ENCODE measurements at regions not wholly inside any gene's neighbourhood (a gene's known extent, or its start where the extent isn't known, plus 50 kb on each side); places are given as distances from the start of the nearest gene placed in this dataset.
A peak's percentile ranks its signal among the peaks of the same experiment; 100 is the strongest.

DNA sequence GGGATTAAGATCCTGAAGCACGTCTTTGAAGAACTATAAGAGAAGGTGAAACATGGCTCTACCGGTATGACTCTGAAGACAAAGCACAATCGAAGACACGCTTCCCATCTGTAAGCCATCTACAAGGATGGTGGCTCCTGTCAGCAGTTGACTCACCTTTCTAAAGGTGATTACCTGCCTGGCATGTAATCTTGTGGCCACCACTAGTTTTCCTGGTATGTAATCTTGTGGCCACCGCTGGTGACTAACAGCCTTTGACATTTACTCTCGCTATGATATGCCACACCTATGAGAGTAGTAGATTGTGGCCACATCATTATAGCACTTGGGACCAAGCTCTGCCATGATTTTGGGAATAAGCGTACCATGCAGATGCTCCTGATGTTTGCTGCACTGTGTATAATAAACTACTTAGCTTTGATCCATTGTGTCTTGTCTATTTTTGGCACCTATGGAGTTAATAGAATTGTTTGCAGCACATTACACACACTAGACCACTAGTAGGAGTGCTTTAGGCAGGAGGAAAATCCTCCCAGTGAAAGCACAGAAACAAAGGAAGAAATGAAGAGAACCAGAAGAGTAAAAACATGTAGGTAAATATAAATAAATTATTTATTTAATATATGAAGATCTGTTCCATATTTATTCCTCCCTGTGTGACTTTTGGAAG is 59.8 kb downstream of the VAX1 start:
- FAIRE-seq: peak; percentile 74
- DNase-seq (ENCODE audit: low spot score): no peak

DNA sequence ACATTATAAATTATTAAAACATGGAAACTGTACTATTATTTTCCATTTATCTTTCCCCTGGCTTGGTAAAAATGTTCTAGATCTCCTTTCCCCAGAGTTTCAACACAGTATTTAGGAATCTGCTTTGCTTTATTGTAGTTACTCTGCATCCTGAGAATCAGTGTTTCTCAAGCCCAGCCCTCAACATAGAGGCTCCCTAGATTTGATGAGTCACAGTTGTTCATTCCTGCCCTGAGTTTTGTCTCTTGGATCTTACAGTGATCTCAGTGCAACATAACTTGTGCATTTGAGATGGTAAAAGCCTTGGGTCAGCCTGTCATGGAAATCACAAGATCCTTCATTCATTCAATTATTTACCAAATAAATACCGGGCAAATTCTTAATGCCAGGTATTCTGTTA is 63.0 kb downstream of the VAX1 start:
- peak; percentile 20 for DNase-seq (ENCODE audit: low spot score)
- FAIRE-seq: no peak

DNA sequence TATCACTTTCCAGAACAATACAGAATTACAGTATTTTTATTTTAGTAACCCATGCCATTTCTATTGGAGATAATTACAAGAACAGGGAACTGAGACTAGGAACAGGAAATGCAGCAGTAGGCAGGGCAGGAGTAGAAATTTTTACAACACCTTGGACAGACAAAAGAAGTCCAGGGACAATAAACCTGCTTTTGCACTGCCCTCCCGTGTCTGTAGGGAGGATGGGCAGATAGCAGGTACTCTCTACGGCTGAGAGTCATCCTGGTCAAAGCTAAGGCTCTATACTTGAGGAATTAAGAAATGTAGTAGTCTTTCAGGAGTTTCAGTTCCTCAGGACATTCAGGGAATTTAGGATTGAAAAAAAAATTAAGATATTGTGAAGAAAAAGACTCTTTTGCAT is 63.4 kb downstream of the VAX1 start:
- FAIRE-seq (no peak), DNase-seq (ENCODE audit: low spot score) (no peak)

DNA sequence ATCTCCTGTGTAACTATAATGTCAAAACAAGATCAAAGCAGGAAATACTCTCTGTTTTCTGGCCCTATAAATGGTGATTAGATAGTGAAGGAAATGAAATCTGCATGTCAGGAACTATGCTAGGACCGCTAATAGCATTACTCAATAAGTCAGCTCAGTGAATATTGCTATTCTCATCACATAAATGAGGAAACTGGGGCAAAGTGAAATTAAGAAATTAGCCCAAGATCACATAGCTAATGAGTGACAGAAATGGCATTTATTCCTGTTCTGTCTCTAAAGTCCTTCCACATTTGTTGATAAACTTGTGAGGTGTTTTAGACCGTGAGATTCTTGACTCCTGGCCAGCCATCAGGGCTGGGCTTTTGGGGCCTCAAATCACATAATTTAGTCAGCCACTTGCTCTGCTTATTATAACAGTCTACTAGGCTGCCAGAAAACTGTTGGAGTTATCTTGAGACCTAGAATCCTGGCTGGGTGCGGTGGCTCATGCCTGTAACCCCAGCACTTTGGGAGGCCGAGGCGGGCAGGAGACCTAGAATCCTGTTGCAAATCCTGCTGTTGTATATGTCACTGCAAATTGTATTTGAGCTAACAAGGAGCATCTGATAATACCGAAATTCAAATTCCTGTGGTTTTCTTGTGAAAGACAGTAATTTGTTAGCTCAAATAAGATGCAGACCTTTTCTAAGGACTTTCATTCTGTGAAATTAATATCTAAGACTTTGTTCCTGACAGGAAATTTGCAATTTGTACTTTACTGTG is 66.5 kb upstream of the SHTN1 start:
- FAIRE-seq (no peak), DNase-seq (ENCODE audit: low spot score) (no peak)

All from urothelium cell line (cell line).